KMS-11 (cell line): ENCODE measurements at regions not wholly inside any gene's neighbourhood (a gene's known extent, or its start where the extent isn't known, plus 50 kb on each side); places are given as distances from the start of the nearest gene placed in this dataset.

Experiments
- H2AFZ ChIP-seq: fragments of 200-600 bp; sonication (generic); 2 replicates; pipeline ENCODE4 v1.6.1; 2016; ENCODE audit warnings: antibody characterized with exemption, mixed run types, low read depth
- H3K27ac ChIP-seq: fragments of 200-600 bp; sonication (generic); 2 replicates; pipeline ENCODE4 v1.6.1; 2016; ENCODE audit warnings: mild to moderate bottlenecking, mixed run types
- H3K27me3 ChIP-seq: fragments of 200-600 bp; sonication (generic); 2 replicates; pipeline ENCODE4 v1.6.1; 2017; ENCODE audit warnings: mild to moderate bottlenecking, low read depth, mixed run types, moderate library complexity; ENCODE audit not compliant: insufficient read depth
- H3K36me3 ChIP-seq: fragments of 200-600 bp; sonication (generic); 2 replicates; pipeline ENCODE4 v1.6.1; 2017; ENCODE audit warnings: mild to moderate bottlenecking, mixed run types; ENCODE audit not compliant: insufficient read depth
- H3K4me1 ChIP-seq: fragments of 200-600 bp; sonication (generic); 2 replicates; pipeline ENCODE4 v1.6.1; 2016; ENCODE audit warnings: mild to moderate bottlenecking, low read depth, mixed run types; ENCODE audit not compliant: poor library complexity, severe bottlenecking
- H3K4me2 ChIP-seq: fragments of 200-600 bp; sonication (generic); 2 replicates; pipeline ENCODE4 v1.7.0; 2016; ENCODE audit warnings: mild to moderate bottlenecking, mixed run types
- H3K4me3 ChIP-seq: fragments of 200-600 bp; sonication (generic); IDR thresholded peaks from 2 replicates; pipeline ENCODE4 v1.6.1; 2017; ENCODE audit warnings: low read depth, low read length, mixed read lengths; ENCODE audit not compliant: insufficient read depth
- H3K79me2 ChIP-seq: fragments of 200-600 bp; sonication (generic); 2 replicates; pipeline ENCODE4 v1.6.1; 2016; ENCODE audit warnings: low read depth, mixed run types; ENCODE audit not compliant: insufficient read depth
- H3K9ac ChIP-seq: fragments of 200-600 bp; sonication (generic); 2 replicates; pipeline ENCODE4 v1.6.1; 2016; ENCODE audit warnings: mild to moderate bottlenecking, mixed run types
- H4K20me1 ChIP-seq: fragments of 200-600 bp; sonication (generic); 2 replicates; pipeline ENCODE4 v1.6.1; 2016; ENCODE audit warnings: mild to moderate bottlenecking, mixed run types; ENCODE audit not compliant: insufficient read depth
- TF ChIP-seq, protein P1 (sequence below): fragments of 200-600 bp; sonication (generic); conservative IDR thresholded peaks from 2 replicates; pipeline ENCODE4 v1.6.1; 2017; ENCODE audit warnings: low read depth, mild to moderate bottlenecking, antibody characterized with exemption, low read length, moderate library complexity, mixed read lengths

DNA sequence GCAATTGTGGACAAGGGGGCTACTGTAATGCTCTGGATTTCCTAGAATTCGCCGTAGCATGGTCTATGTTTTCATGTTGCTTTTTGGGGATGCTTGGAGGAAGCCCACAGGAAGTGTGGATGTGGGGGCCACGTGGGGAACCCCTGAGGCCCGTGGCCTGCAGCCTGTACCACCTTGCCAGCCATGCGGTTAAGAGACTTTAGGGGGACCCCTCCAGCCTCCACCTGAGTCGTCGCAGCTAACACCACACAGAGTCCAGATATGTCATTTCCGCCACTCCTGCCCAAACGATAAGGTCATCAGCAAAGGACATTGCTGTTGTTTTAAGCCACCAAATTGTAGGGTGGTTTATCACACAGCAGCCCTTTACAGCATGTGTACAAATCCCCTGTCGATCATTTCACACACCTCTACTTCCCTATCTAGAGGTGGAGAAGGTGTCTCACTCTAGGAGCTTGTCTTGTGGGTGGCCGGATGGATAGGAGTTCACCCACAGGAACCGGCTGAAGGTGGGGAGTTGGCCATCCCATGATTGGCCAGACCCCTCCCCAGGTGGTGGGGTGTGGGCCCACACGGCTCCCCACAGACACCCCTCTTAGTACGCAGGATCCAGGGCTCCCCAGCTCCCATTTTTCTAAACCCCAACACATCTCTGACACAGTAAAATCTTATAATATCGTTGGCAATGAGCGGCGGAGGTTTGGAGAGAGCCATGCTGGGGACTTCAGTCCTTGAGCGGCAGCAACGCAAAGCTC, 226.7 kb downstream of the TEX29 start:
- no peaks in the 10 kb centered on the region for H3K27me3 ChIP-seq
- no peaks in the 10 kb centered on the region for H3K79me2 ChIP-seq

DNA sequence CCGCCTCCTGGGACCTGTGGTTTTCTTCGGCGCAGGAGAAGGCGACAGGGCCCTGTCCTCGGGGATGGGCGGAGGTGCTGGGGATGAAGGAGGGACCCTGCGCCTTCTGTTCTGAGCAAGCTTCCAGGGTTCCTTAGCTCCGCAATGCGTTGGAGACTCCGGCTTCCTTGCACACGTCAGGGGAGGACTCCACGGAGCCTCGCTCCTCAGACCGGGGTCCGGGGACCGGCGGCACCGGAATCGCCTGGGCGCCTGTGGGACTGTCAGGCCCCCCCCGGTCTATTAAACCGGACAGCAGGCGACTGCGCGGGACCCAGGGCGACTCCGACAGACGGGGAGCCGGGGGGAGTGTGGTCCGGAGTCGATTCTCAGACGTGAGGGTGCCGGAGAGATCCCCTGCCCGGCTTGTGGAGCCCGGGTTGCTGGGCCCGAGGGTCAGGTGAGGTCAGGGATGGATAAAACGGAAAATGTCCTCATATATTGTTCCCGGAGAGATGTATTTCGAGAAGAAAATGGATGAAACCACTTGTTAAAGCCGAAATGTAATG, 227.4 kb downstream of the TEX29 start:
- H3K4me2 ChIP-seq: no peak overlapping the region
- H3K4me1 ChIP-seq: no peaks in the 10 kb centered on the region
- no peaks in the 10 kb centered on the region for H3K79me2 ChIP-seq
- H3K36me3 ChIP-seq: no peaks in the 10 kb centered on the region
- TF ChIP-seq, protein P1, sequence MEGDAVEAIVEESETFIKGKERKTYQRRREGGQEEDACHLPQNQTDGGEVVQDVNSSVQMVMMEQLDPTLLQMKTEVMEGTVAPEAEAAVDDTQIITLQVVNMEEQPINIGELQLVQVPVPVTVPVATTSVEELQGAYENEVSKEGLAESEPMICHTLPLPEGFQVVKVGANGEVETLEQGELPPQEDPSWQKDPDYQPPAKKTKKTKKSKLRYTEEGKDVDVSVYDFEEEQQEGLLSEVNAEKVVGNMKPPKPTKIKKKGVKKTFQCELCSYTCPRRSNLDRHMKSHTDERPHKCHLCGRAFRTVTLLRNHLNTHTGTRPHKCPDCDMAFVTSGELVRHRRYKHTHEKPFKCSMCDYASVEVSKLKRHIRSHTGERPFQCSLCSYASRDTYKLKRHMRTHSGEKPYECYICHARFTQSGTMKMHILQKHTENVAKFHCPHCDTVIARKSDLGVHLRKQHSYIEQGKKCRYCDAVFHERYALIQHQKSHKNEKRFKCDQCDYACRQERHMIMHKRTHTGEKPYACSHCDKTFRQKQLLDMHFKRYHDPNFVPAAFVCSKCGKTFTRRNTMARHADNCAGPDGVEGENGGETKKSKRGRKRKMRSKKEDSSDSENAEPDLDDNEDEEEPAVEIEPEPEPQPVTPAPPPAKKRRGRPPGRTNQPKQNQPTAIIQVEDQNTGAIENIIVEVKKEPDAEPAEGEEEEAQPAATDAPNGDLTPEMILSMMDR: no peak
- no peaks in the 10 kb centered on the region for H3K27me3 ChIP-seq
- no peaks in the 10 kb centered on the region for H4K20me1 ChIP-seq
- no peak overlapping the region for H3K9ac ChIP-seq
- H2AFZ ChIP-seq: no peak overlapping the region
- no peak overlapping the region for H3K27ac ChIP-seq
- no peak overlapping the region for H3K4me3 ChIP-seq

More for the DNA sequence above, 226.7 kb downstream of the TEX29 start:
- TF ChIP-seq, protein P1: no peak
- H4K20me1 ChIP-seq: no peaks in the 10 kb centered on the region
- no peak overlapping the region for H3K4me3 ChIP-seq
- no peak overlapping the region for H3K27ac ChIP-seq
- H2AFZ ChIP-seq: no peak overlapping the region
- no peak overlapping the region for H3K9ac ChIP-seq
- no peaks in the 10 kb centered on the region for H3K4me1 ChIP-seq
- H3K4me2 ChIP-seq: no peak overlapping the region
- H3K36me3 ChIP-seq: no peaks in the 10 kb centered on the region

DNA sequence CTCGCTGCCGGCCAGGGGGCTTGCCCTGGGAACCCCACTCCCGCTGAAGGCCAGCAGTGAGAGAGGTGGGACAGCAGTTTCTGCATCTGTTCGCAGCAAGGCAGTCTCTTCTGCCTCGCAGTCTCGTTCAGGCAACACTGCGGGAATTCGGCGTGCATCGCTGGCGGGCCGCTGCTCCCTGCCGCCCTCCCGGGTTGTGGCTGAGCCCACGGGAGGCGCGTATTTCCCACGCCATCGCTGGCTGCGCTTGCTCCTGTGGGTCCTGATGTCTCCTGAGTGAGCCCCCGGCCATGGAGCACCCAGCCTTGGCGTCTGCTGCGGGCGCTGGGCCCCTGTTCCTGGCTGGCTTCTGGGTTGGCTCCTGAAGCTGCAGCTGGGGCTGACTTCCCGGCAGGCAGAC, 227.9 kb downstream of the TEX29 start:
- H3K4me3 ChIP-seq: no peak overlapping the region
- no peak overlapping the region for H3K27ac ChIP-seq
- H2AFZ ChIP-seq: no peak overlapping the region
- H3K9ac ChIP-seq: no peak overlapping the region
- H3K36me3 ChIP-seq: no peaks in the 10 kb centered on the region
- H3K27me3 ChIP-seq: no peaks in the 10 kb centered on the region
- no peaks in the 10 kb centered on the region for H3K79me2 ChIP-seq
- TF ChIP-seq, protein P1: no peak
- H3K4me1 ChIP-seq: no peaks in the 10 kb centered on the region
- H3K4me2 ChIP-seq: no peak overlapping the region
- H4K20me1 ChIP-seq: no peaks in the 10 kb centered on the region

DNA sequence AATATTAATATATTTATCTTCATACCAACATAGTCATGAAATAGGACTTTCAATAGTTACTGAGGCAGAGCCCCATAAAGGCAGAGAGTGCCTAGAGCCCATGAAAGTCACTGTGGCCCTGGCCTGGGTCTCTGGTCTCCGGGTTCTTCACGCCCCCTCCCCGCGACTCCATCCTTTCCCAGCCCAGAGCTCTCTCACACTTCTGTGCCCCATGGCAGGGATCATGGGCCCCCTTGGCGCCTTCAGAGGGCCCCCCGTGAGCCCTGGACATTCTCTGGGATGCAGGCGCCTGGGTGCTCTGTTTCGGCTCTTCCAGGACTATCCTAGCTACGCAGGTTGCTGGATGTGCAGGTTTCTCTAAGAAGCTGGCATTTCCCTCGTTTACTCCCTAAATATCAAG, 228.4 kb downstream of the TEX29 start:
- Histone ChIP-seq H3K27me3 (no peaks in the 10 kb centered on the region), H3K27ac (no peak overlapping the region), H4K20me1 (no peaks in the 10 kb centered on the region), H3K4me1 (no peaks in the 10 kb centered on the region), H3K79me2 (no peaks in the 10 kb centered on the region), H3K4me3 (no peak overlapping the region), H3K36me3 (no peaks in the 10 kb centered on the region), H3K9ac (no peak overlapping the region), H3K4me2 (no peak overlapping the region), H2AFZ (no peak overlapping the region)
- TF ChIP-seq, protein P1: no peak
